SKM-1 treated with dmso at 0.1 percent for 144 hours (cell line): ENCODE measurements at regions not wholly inside any gene's neighbourhood (a gene's known extent, or its start where the extent isn't known, plus 50 kb on each side); places are given as distances from the start of the nearest gene placed in this dataset.
"Not testable (repeated sequence)": the region's sequence is repeated elsewhere in the genome, so short reads cannot be mapped to it uniquely, and the experiment has no call there.

ENCODE experiments used
- DNase-seq: peaks from one replicate; lab custom pipeline; 2025; ENCODE audit not compliant: unreplicated experiment; lab: John Stamatoyannopoulos, UW

- no peak for DNase-seq
Measured at GRCh38 chr5:89694026-89694550, 715.5 kb downstream of the CETN3 start.

GRCh38 chr5:89690331-89690730, 719.2 kb downstream of the CETN3 start:
- DNase-seq = no peak

GRCh38 chr5:89686081-89686765, 723.3 kb downstream of the CETN3 start:
- DNase-seq = no peak

- no peak for DNase-seq
Measured at GRCh38 chr5:89676634-89677033, 732.9 kb downstream of the CETN3 start.

GRCh38 chr5:89673019-89673418, 736.5 kb downstream of the CETN3 start:
- DNase-seq = no peak

- no peak for DNase-seq
Measured at GRCh38 chr5:89668821-89669220, 740.7 kb downstream of the CETN3 start.

GRCh38 chr5:89662499-89662898, 747.1 kb downstream of the CETN3 start:
- no peak for DNase-seq

- DNase-seq = no peak
Measured at GRCh38 chr5:89638871-89639270, 755.9 kb upstream of the MEF2C start.

GRCh38 chr5:89634176-89634575, 751.2 kb upstream of the MEF2C start:
- DNase-seq = not testable (repeated sequence)

GRCh38 chr5:89630064-89630463, 747.1 kb upstream of the MEF2C start:
- DNase-seq = not testable (repeated sequence)

DNA sequence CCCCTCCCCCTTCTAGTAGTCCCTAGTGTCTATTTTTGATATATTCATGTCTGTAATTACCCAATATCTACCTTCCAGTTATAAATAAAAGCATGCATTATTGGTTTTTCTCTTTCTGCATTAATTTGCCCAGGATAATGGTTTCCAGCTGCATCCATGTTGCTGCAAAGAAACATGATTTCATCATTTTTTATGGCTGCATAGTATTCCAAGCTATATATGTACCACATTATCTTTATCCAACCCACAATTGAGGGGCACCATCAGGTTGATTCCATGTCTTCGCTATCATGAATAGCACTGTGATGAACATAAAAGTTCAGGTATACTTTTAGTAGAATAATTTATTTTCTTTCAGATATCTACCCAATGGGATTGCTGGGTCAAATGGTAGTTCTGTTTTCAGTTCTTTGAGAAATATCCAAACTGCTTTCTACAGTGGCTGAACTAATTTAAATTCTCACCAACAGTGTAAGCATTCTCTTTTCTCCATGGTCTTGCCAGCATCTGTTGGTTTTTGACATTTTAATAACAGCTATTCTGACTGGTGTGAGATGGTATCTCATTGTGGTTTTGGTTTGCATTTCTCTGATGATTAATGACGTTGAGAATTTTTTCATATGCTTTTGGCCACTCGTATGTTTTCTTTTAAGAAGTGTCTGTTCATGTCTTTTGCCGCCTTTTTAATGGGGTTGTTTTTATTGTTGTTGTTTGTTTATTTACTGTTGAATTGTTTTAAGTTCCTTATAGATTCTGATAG, 746.1 kb upstream of the MEF2C start:
- no peak for DNase-seq

GRCh38 chr5:89615839-89616518, 733.0 kb upstream of the MEF2C start:
- DNase-seq = no peak

- no peak for DNase-seq
Measured at GRCh38 chr5:89613222-89613956, 730.4 kb upstream of the MEF2C start.

- DNase-seq = no peak
Measured at GRCh38 chr5:89606939-89607534, 724.1 kb upstream of the MEF2C start.

- DNase-seq = no peak
Measured at GRCh38 chr5:89604342-89604741, 721.4 kb upstream of the MEF2C start.

DNA sequence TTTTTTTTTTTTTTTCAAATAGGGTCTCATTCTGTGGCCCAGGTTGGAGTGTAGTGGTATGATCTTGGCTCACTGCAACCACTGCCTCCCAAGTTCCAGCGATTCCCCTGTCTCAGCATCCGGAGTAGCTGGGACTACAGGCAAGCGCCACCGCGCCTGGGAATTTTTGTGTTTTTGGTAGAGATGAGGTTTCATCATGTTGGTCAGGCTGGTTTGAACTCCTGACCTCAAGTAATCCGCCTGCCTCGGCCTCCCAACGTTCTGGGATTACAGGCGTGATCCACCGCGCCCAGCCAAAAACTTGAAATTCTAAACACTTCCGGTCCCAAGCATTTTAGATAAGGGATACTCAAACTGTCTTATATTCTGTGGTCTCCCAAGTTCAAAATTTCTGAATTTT, 718.9 kb upstream of the MEF2C start:
- no peak for DNase-seq

GRCh38 chr5:89597878-89598277, 714.9 kb upstream of the MEF2C start:
- DNase-seq = no peak

DNA sequence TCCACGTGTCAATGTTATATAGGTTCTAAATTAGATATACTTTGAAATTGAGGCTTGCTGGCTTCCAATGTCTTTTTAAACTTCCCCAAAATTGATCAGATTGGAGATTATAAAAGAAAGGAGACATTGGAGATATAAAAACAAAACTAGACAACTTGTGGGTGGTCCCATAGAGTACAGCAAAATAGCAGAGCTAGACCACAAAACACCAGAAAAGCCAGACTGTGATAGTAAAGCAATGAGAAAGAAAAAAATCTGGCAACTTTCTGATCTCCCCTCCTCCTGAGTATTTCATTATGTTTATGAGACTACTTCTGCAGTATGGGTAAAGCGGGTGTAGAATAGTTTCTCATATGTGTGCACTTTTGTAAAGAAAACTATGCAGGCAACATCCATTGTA, 713.8 kb upstream of the MEF2C start:
- DNase-seq = no peak

DNA sequence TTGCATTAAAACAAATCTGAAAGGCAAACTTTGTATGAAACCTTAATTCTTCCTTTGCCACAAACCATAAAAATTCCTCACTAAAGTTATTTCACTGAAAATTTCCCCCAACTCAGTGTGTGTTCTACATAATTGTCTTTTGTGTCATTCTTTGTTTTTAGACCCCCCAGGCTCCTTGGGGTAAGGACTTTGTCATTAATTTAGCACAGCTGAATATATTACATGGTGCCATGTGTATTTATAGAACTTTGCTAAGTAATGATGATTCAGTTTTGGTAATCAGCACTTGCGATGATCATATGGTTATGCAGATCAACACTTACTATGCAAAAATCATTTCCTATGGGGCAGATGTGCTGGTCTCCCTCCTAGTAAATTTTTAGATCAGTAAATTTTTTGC, 712.1 kb upstream of the MEF2C start:
- DNase-seq = no peak

DNA sequence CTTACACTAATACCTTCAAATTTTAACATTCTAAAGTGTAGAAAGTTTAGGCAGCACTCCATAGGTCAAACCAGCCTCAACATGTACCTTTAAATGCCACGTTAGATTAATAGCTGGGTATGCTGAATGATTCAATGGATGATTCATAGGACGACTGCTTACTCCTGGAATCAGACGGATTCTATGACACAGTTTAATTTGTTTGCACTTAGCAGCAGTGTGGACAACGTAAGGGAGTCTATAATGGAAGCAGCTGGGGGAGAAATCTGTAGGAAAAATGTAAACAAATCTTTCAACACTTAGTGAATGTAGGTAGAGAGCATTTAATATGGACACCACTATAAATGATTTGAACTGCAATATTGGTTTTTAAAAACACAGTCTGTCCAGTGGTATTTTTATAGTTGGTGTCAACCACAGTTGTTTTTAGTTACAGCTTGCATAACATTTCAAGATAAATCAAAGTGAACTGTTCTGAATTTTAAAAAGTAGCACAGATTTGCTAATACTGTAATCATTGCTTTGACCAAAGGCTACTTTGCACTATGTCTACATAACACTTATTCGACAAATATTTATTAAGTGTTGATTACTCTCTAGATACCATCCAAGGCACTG, 701.5 kb upstream of the MEF2C start:
- no peak for DNase-seq
